Mesenchymal stem cell (in vitro differentiated cells and primary cell): ENCODE measurements at regions not wholly inside any gene's neighbourhood (a gene's known extent, or its start where the extent isn't known, plus 50 kb on each side); places are given as distances from the start of the nearest gene placed in this dataset.

Experiments
- DNase-seq: peaks from one replicate; pipeline ENCODE4 v3.0.0-alpha.2; 2013
- H2AFZ ChIP-seq: one replicate; pipeline ENCODE4 v1.6.1; 2013; ENCODE audit warnings: low read depth, mild to moderate bottlenecking, control low read depth, inconsistent platforms, low read length, moderate library complexity
- H2AK5ac ChIP-seq: 2 replicates; pipeline ENCODE4 v1.6.1; 2013; ENCODE audit warnings: low read length, moderate library complexity, mild to moderate bottlenecking, inconsistent platforms; ENCODE audit not compliant: severe bottlenecking
- H2BK120ac ChIP-seq: one replicate; pipeline ENCODE4 v1.6.1; 2013; ENCODE audit warnings: low read depth, mild to moderate bottlenecking, inconsistent platforms, low read length, moderate library complexity
- H2BK12ac ChIP-seq, 2 experiments: one replicate each; pipeline ENCODE4 v1.6.1; 2013; ENCODE audit warnings: inconsistent platforms in 2 of 2, low read length in 2 of 2, mild to moderate bottlenecking in 2 of 2, moderate library complexity in 2 of 2, control low read depth in 1 of 2
- H2BK15ac ChIP-seq: one replicate; pipeline ENCODE4 v1.6.1; 2013; ENCODE audit warnings: mild to moderate bottlenecking, low read depth, inconsistent platforms; ENCODE audit not compliant: poor library complexity, severe bottlenecking
- H2BK5ac ChIP-seq: 2 replicates; pipeline ENCODE4 v1.6.1; 2013; ENCODE audit warnings: low read depth, mild to moderate bottlenecking, low read length, control low read depth, inconsistent platforms; ENCODE audit not compliant: poor library complexity, severe bottlenecking
- H3K14ac ChIP-seq, 2 experiments: one replicate each; pipeline ENCODE4 v1.6.1; 2013; ENCODE audit warnings: inconsistent platforms in 2 of 2, low read length in 2 of 2, control low read depth in 1 of 2, mild to moderate bottlenecking in 1 of 2, moderate library complexity in 1 of 2
- H3K18ac ChIP-seq, 2 experiments: one replicate each; pipeline ENCODE4 v1.6.1; 2013; ENCODE audit warnings: inconsistent platforms in 2 of 2, low read length in 2 of 2, control low read depth in 1 of 2, low read depth in 1 of 2, mild to moderate bottlenecking in 1 of 2
- H3K23ac ChIP-seq, 2 experiments: one replicate each; pipeline ENCODE4 v1.6.1; 2013; ENCODE audit warnings: inconsistent platforms in 2 of 2, low read length in 2 of 2, mild to moderate bottlenecking in 2 of 2, moderate library complexity in 2 of 2, control low read depth in 1 of 2
- H3K27ac ChIP-seq: 2 replicates; pipeline ENCODE4 v1.5.1; 2013; ENCODE audit warnings: mild to moderate bottlenecking, moderate library complexity, low read length, control low read depth, inconsistent platforms; ENCODE audit not compliant: poor library complexity, severe bottlenecking
- H3K27me3 ChIP-seq, 2 experiments: 2 replicates each; pipeline versions ENCODE4 v1.6.1 to v1.7.0; 2013; ENCODE audit warnings: low read length in 2 of 2, mild to moderate bottlenecking in 2 of 2, moderate library complexity in 2 of 2, control low read depth in 1 of 2, inconsistent platforms in 1 of 2; ENCODE audit not compliant: control insufficient read depth in 1 of 2, insufficient read depth in 1 of 2
- H3K36me3 ChIP-seq, 2 experiments: 2 replicates each; pipeline versions ENCODE4 v1.6.1 to v1.7.0; 2013; ENCODE audit warnings: low read length in 2 of 2, control low read depth in 1 of 2, inconsistent platforms in 1 of 2, low read depth in 1 of 2, mild to moderate bottlenecking in 1 of 2; ENCODE audit not compliant: insufficient read depth in 2 of 2, control insufficient read depth in 1 of 2
- H3K4ac ChIP-seq, 2 experiments: one replicate each; pipeline ENCODE4 v1.6.1; 2013; ENCODE audit warnings: inconsistent platforms in 2 of 2, low read length in 2 of 2, mild to moderate bottlenecking in 2 of 2, moderate library complexity in 2 of 2, control low read depth in 1 of 2, low read depth in 1 of 2
- H3K4me1 ChIP-seq: 2 replicates; pipeline ENCODE4 v1.6.1; 2013; ENCODE audit warnings: low read depth, low read length, control low read depth; ENCODE audit not compliant: control insufficient read depth, insufficient read depth
- H3K4me2 ChIP-seq: 2 replicates; pipeline ENCODE4 v1.6.1; 2013; ENCODE audit warnings: low read length, mild to moderate bottlenecking, inconsistent platforms; ENCODE audit not compliant: poor library complexity, severe bottlenecking
- H3K4me3 ChIP-seq, 2 experiments: 2 replicates each; pipeline versions ENCODE4 v1.5.1 to v1.7.0; 2013; ENCODE audit warnings: low read length in 2 of 2, mild to moderate bottlenecking in 2 of 2, control low read depth in 1 of 2, low read depth in 1 of 2; ENCODE audit not compliant: insufficient read depth in 1 of 2
- H3K79me1 ChIP-seq: replicated peaks from 2 replicates; pipeline ENCODE4 v1.6.1; 2013; ENCODE audit warnings: mild to moderate bottlenecking, control low read depth, low read length, inconsistent platforms; ENCODE audit not compliant: poor library complexity, severe bottlenecking
- H3K9ac ChIP-seq: 2 replicates; pipeline ENCODE4 v1.7.0; 2013; ENCODE audit warnings: mild to moderate bottlenecking, low read length, moderate library complexity
- H3K9me3 ChIP-seq: 2 replicates; pipeline ENCODE4 v1.7.0; 2013; ENCODE audit warnings: mild to moderate bottlenecking, low read length; ENCODE audit not compliant: control insufficient read depth
- H4K8ac ChIP-seq: one replicate; pipeline ENCODE4 v1.6.1; 2013; ENCODE audit warnings: inconsistent platforms, mild to moderate bottlenecking, low read length, moderate library complexity
- H4K91ac ChIP-seq: one replicate; pipeline ENCODE4 v1.6.1; 2013; ENCODE audit warnings: mild to moderate bottlenecking, low read length, inconsistent platforms
- WGBS: methylation state at CpG from one replicate; pipeline ENCODE4 v1.1.7; 2013; ENCODE audit warnings: mixed read lengths; 5-methylcytosine and 5-hydroxymethylcytosine counted together

GRCh38 chr2:35023545-35023944 is 1332.0 kb upstream of the CRIM1 start:
- no peak for DNase-seq
- Histone ChIP-seq H3K36me3 (no peaks in the 10 kb centered on the region), H2BK12ac (no peak overlapping the region), H3K27ac (no peak overlapping the region), H2BK15ac (no peak overlapping the region), H3K18ac (no peak overlapping the region), H3K4me1 (no peaks in the 10 kb centered on the region), H3K4ac (no peak overlapping the region), H3K4me2 (no peak overlapping the region), H2BK5ac (no peak overlapping the region), H3K4me3 (no peak overlapping the region), H2AK5ac (no peak overlapping the region), H3K79me1 (no peaks in the 10 kb centered on the region), H2BK120ac (no peak overlapping the region), H4K91ac (no peak overlapping the region), H3K23ac (no peak overlapping the region), H3K9me3 (peaks cover 3% of the 10 kb centered on the region), H3K14ac (no peak overlapping the region), H2AFZ (no peak overlapping the region), H4K8ac (no peak overlapping the region), H3K27me3 (no peaks in the 10 kb centered on the region), H3K9ac (no peak overlapping the region)

GRCh38 chr2:35000453-35000852 is 1355.1 kb upstream of the CRIM1 start:
- Histone ChIP-seq H3K23ac (no peak overlapping the region), H2BK120ac (no peak overlapping the region), H2AK5ac (no peak overlapping the region), H2BK15ac (no peak overlapping the region), H2AFZ (no peak overlapping the region), H3K36me3 (no peaks in the 10 kb centered on the region), H3K18ac (no peak overlapping the region), H3K4ac (no peak overlapping the region), H3K4me1 (no peaks in the 10 kb centered on the region), H3K14ac (no peak overlapping the region), H3K4me2 (no peak overlapping the region), H3K9ac (no peak overlapping the region), H3K27ac (no peak overlapping the region), H2BK12ac (no peak overlapping the region), H4K91ac (no peak overlapping the region), H2BK5ac (no peak overlapping the region), H3K4me3 (no peak overlapping the region), H3K9me3 (peaks cover 4% of the 10 kb centered on the region), H3K27me3 (no peaks in the 10 kb centered on the region), H4K8ac (no peak overlapping the region), H3K79me1 (no peaks in the 10 kb centered on the region)
- DNase-seq: no peak
- WGBS: 80% methylated on average over 1 of the region's 1 CpG

GRCh38 chr2:34998741-34999140 is 1356.8 kb upstream of the CRIM1 start:
- H3K9ac ChIP-seq: no peak overlapping the region
- H2BK15ac ChIP-seq: no peak overlapping the region
- no peak overlapping the region for H4K91ac ChIP-seq
- H2AFZ ChIP-seq: no peak overlapping the region
- H3K14ac ChIP-seq: no peak overlapping the region
- no peak overlapping the region for H2BK5ac ChIP-seq
- no peak overlapping the region for H3K27ac ChIP-seq
- no peak for DNase-seq
- H3K27me3 ChIP-seq: no peaks in the 10 kb centered on the region
- H3K4me2 ChIP-seq: no peak overlapping the region
- H3K79me1 ChIP-seq: no peaks in the 10 kb centered on the region
- H2AK5ac ChIP-seq: no peak overlapping the region
- no peak overlapping the region for H3K4me3 ChIP-seq
- no peak overlapping the region for H3K18ac ChIP-seq
- no peak overlapping the region for H3K4ac ChIP-seq
- no peak overlapping the region for H2BK12ac ChIP-seq
- no peak overlapping the region for H2BK120ac ChIP-seq
- WGBS: 71% methylated on average over 3 of the region's 5 CpGs
- no peaks in the 10 kb centered on the region for H3K36me3 ChIP-seq
- no peak overlapping the region for H3K23ac ChIP-seq
- no peak overlapping the region for H4K8ac ChIP-seq
- H3K4me1 ChIP-seq: no peaks in the 10 kb centered on the region
- no peaks in the 10 kb centered on the region for H3K9me3 ChIP-seq

- no peak overlapping the region for H3K23ac ChIP-seq
- no peak overlapping the region for H2BK5ac ChIP-seq
- H3K14ac ChIP-seq: no peak overlapping the region
- no peak overlapping the region for H2AK5ac ChIP-seq
- H3K4ac ChIP-seq: no peak overlapping the region
- H4K91ac ChIP-seq: no peak overlapping the region
- no peak overlapping the region for H3K4me3 ChIP-seq
- H4K8ac ChIP-seq: no peak overlapping the region
- 82% methylated on average over 6 of the region's 6 CpGs for WGBS
- DNase-seq: no peak
- H3K9me3 ChIP-seq: no peaks in the 10 kb centered on the region
- H3K18ac ChIP-seq: no peak overlapping the region
- no peak overlapping the region for H3K27ac ChIP-seq
- H3K4me2 ChIP-seq: no peak overlapping the region
- no peaks in the 10 kb centered on the region for H3K79me1 ChIP-seq
- no peak overlapping the region for H2BK120ac ChIP-seq
- no peaks in the 10 kb centered on the region for H3K27me3 ChIP-seq
- H3K9ac ChIP-seq: no peak overlapping the region
- H2AFZ ChIP-seq: no peak overlapping the region
- H2BK12ac ChIP-seq: no peak overlapping the region
- H3K4me1 ChIP-seq: no peaks in the 10 kb centered on the region
- no peaks in the 10 kb centered on the region for H3K36me3 ChIP-seq
- no peak overlapping the region for H2BK15ac ChIP-seq
Observed at GRCh38 chr2:34997779-34998178, 1357.8 kb upstream of the CRIM1 start.
